BJ (cell line): ENCODE measurements at regions not wholly inside any gene's neighbourhood (a gene's known extent, or its start where the extent isn't known, plus 50 kb on each side); places are given as distances from the start of the nearest gene placed in this dataset.
"Not testable (repeated sequence)": the region's sequence is repeated elsewhere in the genome, so short reads cannot be mapped to it uniquely, and the experiment has no call there.

Source experiments
- CTCF ChIA-PET: fragments of 350-600 bp; formaldehyde crosslinking; extraction: SDS; loops from one replicate; lab custom pipeline; 2021; ENCODE audit warnings: antibody characterized with exemption, inconsistent platforms; lab: Yijun Ruan, JAX
- POLR2A ChIA-PET: fragments of 300-600 bp; sonication (Branson Sonifier 250); formaldehyde crosslinking; extraction: SDS; loops from one replicate; lab custom pipeline; 2021; ENCODE audit warnings: antibody characterized with exemption; lab: Charles Lee
- DNase-seq: peaks from one replicate; pipeline ENCODE4 v3.0.0-alpha.2; 2011; ENCODE audit warnings: low read depth
- H3K27me3 ChIP-seq: 2 replicates; pipeline ENCODE4 v1.6.0; 2011; ENCODE audit warnings: low read length; ENCODE audit not compliant: control insufficient read depth, insufficient read depth
- H3K36me3 ChIP-seq: 2 replicates; pipeline ENCODE4 v1.5.1; 2011; ENCODE audit warnings: low read length; ENCODE audit not compliant: control insufficient read depth, insufficient read depth
- H3K4me3 ChIP-seq: 2 replicates; pipeline ENCODE4 v1.5.1; 2011; ENCODE audit warnings: low read depth, mild to moderate bottlenecking, control low read depth, low read length
- CTCF ChIP-seq: IDR thresholded peaks from 2 replicates; pipeline ENCODE4 v1.5.1; 2011; ENCODE audit warnings: low read depth, mild to moderate bottlenecking, control low read depth, inconsistent platforms, low read length, moderate library complexity; ENCODE audit not compliant: insufficient read depth

- CTCF ChIA-PET, result no interaction called here
- POLR2A ChIA-PET, result no interaction called here
- TF ChIP-seq CTCF, result no peak
These were observed 72.8 kb downstream of the CYTL1 start for GRCh38 chr4:4946416-4946815.

GRCh38 chr4:4947721-4948120, 71.5 kb downstream of the CYTL1 start:
- H3K36me3 ChIP-seq, result no peaks in the 10 kb centered on the region
- POLR2A ChIA-PET, result no interaction called here
- H3K27me3 ChIP-seq, result peaks cover 6% of the 10 kb centered on the region
- H3K4me3 ChIP-seq, result no peak overlapping the region
- CTCF ChIA-PET, result no interaction called here
- no peak for DNase-seq
- no peak for TF ChIP-seq CTCF

More at GRCh38 chr4:4946416-4946815, 72.8 kb downstream of the CYTL1 start:
- H3K36me3 ChIP-seq, result no peaks in the 10 kb centered on the region
- no peak for DNase-seq
- H3K4me3 ChIP-seq, result no peak overlapping the region
- peaks cover 6% of the 10 kb centered on the region for H3K27me3 ChIP-seq

- Histone ChIP-seq H3K36me3 (no peaks in the 10 kb centered on the region), H3K27me3 (peaks cover 6% of the 10 kb centered on the region), H3K4me3 (no peak overlapping the region)
- ChIA-PET POLR2A (no interaction called here), CTCF (interaction anchor here (0.6 kb wide), 1 partner anchor 46 kb away, joined by 3 read pairs; no protein-coding TSS in a partner anchor)
- no peak for DNase-seq
- no peak for TF ChIP-seq CTCF
These were observed 70.9 kb downstream of the CYTL1 start for GRCh38 chr4:4948370-4948769.

- ChIA-PET POLR2A (no interaction called here), CTCF (no interaction called here)
- TF ChIP-seq CTCF, result no peak
- Histone ChIP-seq H3K4me3 (no peak overlapping the region), H3K36me3 (no peaks in the 10 kb centered on the region), H3K27me3 (peaks cover 6% of the 10 kb centered on the region)
- DNase-seq, result no peak
These were observed 68.5 kb downstream of the CYTL1 start for GRCh38 chr4:4950561-4951290.

- DNase-seq, result no peak
- ChIA-PET CTCF (no interaction called here), POLR2A (no interaction called here)
- H3K27me3 ChIP-seq, result peaks cover 3% of the 10 kb centered on the region
- no peaks in the 10 kb centered on the region for H3K36me3 ChIP-seq
- TF ChIP-seq CTCF, result no peak
- H3K4me3 ChIP-seq, result no peak overlapping the region
These were observed 67.0 kb downstream of the CYTL1 start for GRCh38 chr4:4952273-4952672.

- H3K27me3 ChIP-seq, POLR2A ChIA-PET, DNase-seq, H3K36me3 ChIP-seq, CTCF ChIA-PET, H3K4me3 ChIP-seq: not testable (repeated sequence)
These were observed 59.7 kb downstream of the CYTL1 start for GRCh38 chr4:4959344-4960074.
